ENCODE measurements at regions not wholly inside any gene's neighbourhood (a gene's known extent, or its start where the extent isn't known, plus 50 kb on each side); places are given as distances from the start of the nearest gene placed in this dataset.
A peak's percentile ranks its signal among the peaks of the same experiment; 100 is the strongest.

- DNase-seq, result peak; percentile 29 to 56 (median 34)
These were observed 59.4 kb upstream of the GK2 start for GRCh38 chr4:79467246-79467932.

GRCh38 chr4:79466621-79467020 lies 58.6 kb upstream of the GK2 start:
- peak in 2 of 3 donors; percentile 23 to 35 for DNase-seq

Measured in muscle of back (tissue), 3 donors.